ENCODE measurements at regions not wholly inside any gene's neighbourhood (a gene's known extent, or its start where the extent isn't known, plus 50 kb on each side); places are given as distances from the start of the nearest gene placed in this dataset.

DNA sequence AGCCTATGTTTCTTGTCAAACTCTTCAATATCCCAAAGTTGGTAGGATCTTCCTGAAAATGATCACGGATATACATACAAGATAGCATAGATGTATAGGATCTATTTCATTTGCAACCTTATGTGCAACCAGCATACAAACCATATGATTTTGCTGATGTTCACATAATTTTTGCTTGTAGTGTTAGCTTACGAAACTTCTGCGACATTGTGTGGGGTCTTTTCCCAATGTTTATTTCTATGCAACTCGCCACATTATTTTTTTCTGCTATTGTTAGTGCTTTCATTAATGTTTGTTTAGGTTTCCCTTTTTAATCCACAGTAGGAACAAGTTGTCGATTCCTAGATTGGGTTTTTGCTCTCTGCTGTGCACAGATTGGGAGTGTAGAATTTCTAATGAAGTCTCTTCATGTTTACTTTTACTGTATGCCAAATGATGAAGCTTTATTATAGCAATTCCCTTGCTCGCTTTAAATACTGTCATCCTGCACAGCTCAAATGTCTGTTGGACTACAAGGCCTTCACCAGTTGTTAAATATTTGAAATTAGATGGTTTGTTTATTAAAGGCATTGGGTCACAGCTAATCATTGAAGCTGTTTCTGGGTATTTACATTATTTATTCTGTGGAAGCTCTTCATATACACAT, 257.6 kb upstream of the PCDH7 start:
- TF ChIP-seq, protein P1, sequence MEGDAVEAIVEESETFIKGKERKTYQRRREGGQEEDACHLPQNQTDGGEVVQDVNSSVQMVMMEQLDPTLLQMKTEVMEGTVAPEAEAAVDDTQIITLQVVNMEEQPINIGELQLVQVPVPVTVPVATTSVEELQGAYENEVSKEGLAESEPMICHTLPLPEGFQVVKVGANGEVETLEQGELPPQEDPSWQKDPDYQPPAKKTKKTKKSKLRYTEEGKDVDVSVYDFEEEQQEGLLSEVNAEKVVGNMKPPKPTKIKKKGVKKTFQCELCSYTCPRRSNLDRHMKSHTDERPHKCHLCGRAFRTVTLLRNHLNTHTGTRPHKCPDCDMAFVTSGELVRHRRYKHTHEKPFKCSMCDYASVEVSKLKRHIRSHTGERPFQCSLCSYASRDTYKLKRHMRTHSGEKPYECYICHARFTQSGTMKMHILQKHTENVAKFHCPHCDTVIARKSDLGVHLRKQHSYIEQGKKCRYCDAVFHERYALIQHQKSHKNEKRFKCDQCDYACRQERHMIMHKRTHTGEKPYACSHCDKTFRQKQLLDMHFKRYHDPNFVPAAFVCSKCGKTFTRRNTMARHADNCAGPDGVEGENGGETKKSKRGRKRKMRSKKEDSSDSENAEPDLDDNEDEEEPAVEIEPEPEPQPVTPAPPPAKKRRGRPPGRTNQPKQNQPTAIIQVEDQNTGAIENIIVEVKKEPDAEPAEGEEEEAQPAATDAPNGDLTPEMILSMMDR (optimal IDR thresholded peaks at IDR 0.05 in 1 of 3, IDR thresholded peaks at IDR 0.05 in 1 of 3, conservative IDR thresholded peaks at IDR 0.05 in 1 of 3; ENCODE audit: extremely low read depth in 1 of 3, insufficient read depth in 2 of 3, low read length in 3 of 3): no peak
- TF ChIP-seq EZH2 (IDR thresholded peaks at IDR 0.05; ENCODE audit: low read length): no peak

Data from keratinocyte (primary cell).